ENCODE measurements at regions not wholly inside any gene's neighbourhood (a gene's known extent, or its start where the extent isn't known, plus 50 kb on each side); places are given as distances from the start of the nearest gene placed in this dataset.

GRCh38 chr7:17029150-17029549 lies 147.4 kb upstream of the AGR3 start:
- TF ChIP-seq CTCF (IDR thresholded peaks at IDR 0.05 in 8 of 11, conservative IDR thresholded peaks at IDR 0.05 in 3 of 11) (no peak), POLR2AphosphoS5 (IDR thresholded peaks at IDR 0.05) (no peak), POLR2A (IDR thresholded peaks at IDR 0.05) (no peak)

Measured in spleen (tissue), 7 donors.